ENCODE measurements at regions not wholly inside any gene's neighbourhood (a gene's known extent, or its start where the extent isn't known, plus 50 kb on each side); places are given as distances from the start of the nearest gene placed in this dataset.

DNA sequence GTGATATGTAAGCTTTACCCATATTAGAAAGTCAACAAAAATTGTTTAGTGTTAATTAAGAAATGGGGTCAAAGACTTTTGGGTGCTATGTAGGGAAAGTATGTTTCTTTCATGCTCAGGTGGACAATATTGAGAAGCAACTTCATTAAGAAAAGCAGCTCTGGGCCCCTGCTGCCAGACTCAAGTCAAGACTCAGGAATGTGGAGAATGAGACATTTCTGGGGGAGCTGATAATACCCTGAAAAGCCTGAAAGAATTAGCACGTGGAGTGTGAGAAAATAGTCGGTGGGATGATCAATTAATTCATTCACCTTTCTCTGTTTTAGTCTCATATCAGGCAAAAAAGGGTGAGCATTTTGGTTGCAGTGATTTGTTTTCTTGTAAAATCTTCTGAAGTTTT is 175.1 kb upstream of the IMPG1 start:
- Histone ChIP-seq H3K27ac (ENCODE audit: low read depth, low read length) (no peak overlapping the region), H3K36me3 (ENCODE audit: insufficient read depth, low read length) (no peaks in the 10 kb centered on the region), H3K4me3 (ENCODE audit: insufficient read depth, low read length) (no peak overlapping the region), H3K4me1 (ENCODE audit: insufficient read depth, low read length) (no peaks in the 10 kb centered on the region), H3K79me2 (ENCODE audit: insufficient read depth, low read length) (no peaks in the 10 kb centered on the region), H2AFZ (ENCODE audit: low read length) (no peak overlapping the region), H3K27me3 (ENCODE audit: insufficient read depth, low read length) (no peaks in the 10 kb centered on the region), H3K4me2 (ENCODE audit: insufficient read depth, low read length) (no peak overlapping the region), H4K20me1 (ENCODE audit: insufficient read depth, low read length) (no peaks in the 10 kb centered on the region), H3K9me3 (ENCODE audit: low read depth, low read length) (no peaks in the 10 kb centered on the region)
- TF ChIP-seq, protein P1, sequence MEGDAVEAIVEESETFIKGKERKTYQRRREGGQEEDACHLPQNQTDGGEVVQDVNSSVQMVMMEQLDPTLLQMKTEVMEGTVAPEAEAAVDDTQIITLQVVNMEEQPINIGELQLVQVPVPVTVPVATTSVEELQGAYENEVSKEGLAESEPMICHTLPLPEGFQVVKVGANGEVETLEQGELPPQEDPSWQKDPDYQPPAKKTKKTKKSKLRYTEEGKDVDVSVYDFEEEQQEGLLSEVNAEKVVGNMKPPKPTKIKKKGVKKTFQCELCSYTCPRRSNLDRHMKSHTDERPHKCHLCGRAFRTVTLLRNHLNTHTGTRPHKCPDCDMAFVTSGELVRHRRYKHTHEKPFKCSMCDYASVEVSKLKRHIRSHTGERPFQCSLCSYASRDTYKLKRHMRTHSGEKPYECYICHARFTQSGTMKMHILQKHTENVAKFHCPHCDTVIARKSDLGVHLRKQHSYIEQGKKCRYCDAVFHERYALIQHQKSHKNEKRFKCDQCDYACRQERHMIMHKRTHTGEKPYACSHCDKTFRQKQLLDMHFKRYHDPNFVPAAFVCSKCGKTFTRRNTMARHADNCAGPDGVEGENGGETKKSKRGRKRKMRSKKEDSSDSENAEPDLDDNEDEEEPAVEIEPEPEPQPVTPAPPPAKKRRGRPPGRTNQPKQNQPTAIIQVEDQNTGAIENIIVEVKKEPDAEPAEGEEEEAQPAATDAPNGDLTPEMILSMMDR (IDR thresholded peaks at IDR 0.05; ENCODE audit: extremely low read depth, low read depth, low read length): no peak
- no peak for DNase-seq (ENCODE audit: insufficient read length, low spot score, missing footprints)

DNA sequence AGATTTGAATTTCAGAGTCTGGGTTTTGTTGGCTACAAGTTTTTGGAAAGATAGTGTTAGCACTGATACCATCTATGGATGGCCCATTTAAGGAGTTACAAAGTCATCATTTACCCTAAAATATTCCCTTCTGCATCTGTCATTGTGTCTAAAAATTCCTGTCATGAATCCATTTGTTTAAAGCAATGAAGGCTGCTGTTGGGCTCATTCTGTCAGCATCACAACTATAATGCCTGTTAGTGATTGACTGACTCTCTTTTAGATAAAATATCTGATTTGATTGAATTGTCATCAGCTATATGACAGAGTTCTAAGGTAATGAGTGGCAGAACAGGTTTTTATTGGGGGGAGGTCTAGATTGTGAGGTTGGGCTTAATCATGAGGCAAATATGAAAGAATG is 167.6 kb upstream of the IMPG1 start:
- no peaks in the 10 kb centered on the region for H3K27me3 ChIP-seq (ENCODE audit: insufficient read depth, low read length)
- H3K36me3 ChIP-seq (ENCODE audit: insufficient read depth, low read length): no peaks in the 10 kb centered on the region
- no peaks in the 10 kb centered on the region for H3K79me2 ChIP-seq (ENCODE audit: insufficient read depth, low read length)
- H4K20me1 ChIP-seq (ENCODE audit: insufficient read depth, low read length): no peaks in the 10 kb centered on the region
- H2AFZ ChIP-seq (ENCODE audit: low read length): no peak overlapping the region
- H3K4me2 ChIP-seq (ENCODE audit: insufficient read depth, low read length): no peak overlapping the region
- TF ChIP-seq, protein P1 (IDR thresholded peaks at IDR 0.05; ENCODE audit: extremely low read depth, low read depth, low read length): no peak
- H3K9me3 ChIP-seq (ENCODE audit: low read depth, low read length): peaks cover 2% of the 10 kb centered on the region
- DNase-seq (ENCODE audit: insufficient read length, low spot score, missing footprints): no peak
- no peak overlapping the region for H3K27ac ChIP-seq (ENCODE audit: low read depth, low read length)
- no peaks in the 10 kb centered on the region for H3K4me1 ChIP-seq (ENCODE audit: insufficient read depth, low read length)
- H3K4me3 ChIP-seq (ENCODE audit: insufficient read depth, low read length): no peak overlapping the region

DNA sequence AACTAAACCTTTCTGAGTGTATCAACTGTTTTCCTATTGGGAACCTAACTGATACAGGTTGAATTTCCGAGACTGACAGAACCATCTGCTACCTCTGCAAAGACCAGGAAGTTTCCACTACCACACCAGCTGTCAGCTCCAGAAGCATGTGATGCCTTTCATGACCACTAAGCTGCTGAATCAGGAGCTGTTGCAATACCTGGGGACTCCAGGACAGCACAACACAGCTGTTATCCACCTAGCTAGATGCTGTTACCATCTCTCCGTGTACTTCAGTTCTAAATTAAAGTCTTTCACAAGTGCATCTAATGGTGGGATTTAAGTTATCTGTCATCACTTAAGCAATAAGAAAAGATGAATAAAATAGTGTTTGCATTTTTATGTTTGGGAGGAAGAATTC is 158.2 kb upstream of the IMPG1 start:
- no peaks in the 10 kb centered on the region for H3K36me3 ChIP-seq (ENCODE audit: insufficient read depth, low read length)
- H3K27ac ChIP-seq (ENCODE audit: low read depth, low read length): no peak overlapping the region
- no peak overlapping the region for H3K4me2 ChIP-seq (ENCODE audit: insufficient read depth, low read length)
- no peaks in the 10 kb centered on the region for H3K4me1 ChIP-seq (ENCODE audit: insufficient read depth, low read length)
- H2AFZ ChIP-seq (ENCODE audit: low read length): no peak overlapping the region
- H3K79me2 ChIP-seq (ENCODE audit: insufficient read depth, low read length): no peaks in the 10 kb centered on the region
- TF ChIP-seq, protein P1 (IDR thresholded peaks at IDR 0.05; ENCODE audit: extremely low read depth, low read depth, low read length): no peak
- H3K27me3 ChIP-seq (ENCODE audit: insufficient read depth, low read length): no peaks in the 10 kb centered on the region
- H3K4me3 ChIP-seq (ENCODE audit: insufficient read depth, low read length): no peak overlapping the region
- H4K20me1 ChIP-seq (ENCODE audit: insufficient read depth, low read length): no peaks in the 10 kb centered on the region
- DNase-seq (ENCODE audit: insufficient read length, low spot score, missing footprints): no peak
- no peaks in the 10 kb centered on the region for H3K9me3 ChIP-seq (ENCODE audit: low read depth, low read length)

GRCh38 chr6:76222189-76222588 is 149.7 kb upstream of the IMPG1 start:
- no peaks in the 10 kb centered on the region for H3K79me2 ChIP-seq (ENCODE audit: insufficient read depth, low read length)
- TF ChIP-seq, protein P1 (IDR thresholded peaks at IDR 0.05; ENCODE audit: extremely low read depth, low read depth, low read length): no peak
- no peak overlapping the region for H3K27ac ChIP-seq (ENCODE audit: low read depth, low read length)
- H3K4me2 ChIP-seq (ENCODE audit: insufficient read depth, low read length): no peak overlapping the region
- H2AFZ ChIP-seq (ENCODE audit: low read length): no peak overlapping the region
- no peaks in the 10 kb centered on the region for H3K27me3 ChIP-seq (ENCODE audit: insufficient read depth, low read length)
- H3K4me3 ChIP-seq (ENCODE audit: insufficient read depth, low read length): no peak overlapping the region
- no peaks in the 10 kb centered on the region for H4K20me1 ChIP-seq (ENCODE audit: insufficient read depth, low read length)
- DNase-seq (ENCODE audit: insufficient read length, low spot score, missing footprints): no peak
- H3K9me3 ChIP-seq (ENCODE audit: low read depth, low read length): peaks cover 2% of the 10 kb centered on the region
- no peaks in the 10 kb centered on the region for H3K36me3 ChIP-seq (ENCODE audit: insufficient read depth, low read length)
- no peaks in the 10 kb centered on the region for H3K4me1 ChIP-seq (ENCODE audit: insufficient read depth, low read length)

Measured in osteoblast (primary cell).